ENCODE measurements at regions not wholly inside any gene's neighbourhood (a gene's known extent, or its start where the extent isn't known, plus 50 kb on each side); places are given as distances from the start of the nearest gene placed in this dataset.

- H2AK5ac ChIP-seq (ENCODE audit: low read length, severe bottlenecking), result no peak overlapping the region
- H2AFZ ChIP-seq (ENCODE audit: low read depth, low read length), result no peak overlapping the region
- no peaks in the 10 kb centered on the region for H3K27me3 ChIP-seq (ENCODE audit: control insufficient read depth in 1 of 2, insufficient read depth in 1 of 2, low read length in 2 of 2)
- H3K23ac ChIP-seq (ENCODE audit: low read length in 2 of 2), result no peak overlapping the region
- peaks cover 4% of the 10 kb centered on the region for H3K9me3 ChIP-seq (ENCODE audit: control insufficient read depth, low read length)
- H3K9ac ChIP-seq (ENCODE audit: low read length), result no peak overlapping the region
- H3K79me1 ChIP-seq (replicated peaks; ENCODE audit: low read length, poor library complexity, severe bottlenecking), result no peaks in the 10 kb centered on the region
- no peak overlapping the region for H4K91ac ChIP-seq (ENCODE audit: low read length)
- no peak overlapping the region for H2BK120ac ChIP-seq (ENCODE audit: low read depth, low read length)
- H3K4me1 ChIP-seq (ENCODE audit: control insufficient read depth, insufficient read depth, low read depth, low read length), result no peaks in the 10 kb centered on the region
- no peak overlapping the region for H4K8ac ChIP-seq (ENCODE audit: low read length)
- no peak overlapping the region for H3K4me2 ChIP-seq (ENCODE audit: low read length, poor library complexity, severe bottlenecking)
- H3K4ac ChIP-seq (ENCODE audit: low read depth in 1 of 2, low read length in 2 of 2), result no peak overlapping the region
- no peak overlapping the region for H3K4me3 ChIP-seq (ENCODE audit: insufficient read depth in 1 of 2, low read depth in 1 of 2, low read length in 2 of 2)
- WGBS, result no CpG with 5 or more reads among the region's 3 CpGs
- no peak overlapping the region for H3K18ac ChIP-seq (ENCODE audit: low read depth in 1 of 2, low read length in 2 of 2)
- H2BK12ac ChIP-seq (ENCODE audit: low read length in 2 of 2), result no peak overlapping the region
- H2BK5ac ChIP-seq (ENCODE audit: low read depth, low read length, poor library complexity, severe bottlenecking), result no peak overlapping the region
- H3K14ac ChIP-seq (ENCODE audit: low read length in 2 of 2), result no peak overlapping the region
- H3K27ac ChIP-seq (ENCODE audit: low read length, poor library complexity, severe bottlenecking), result no peak overlapping the region
- no peak overlapping the region for H2BK15ac ChIP-seq (ENCODE audit: low read depth, poor library complexity, severe bottlenecking)
- no peak for DNase-seq
- no peaks in the 10 kb centered on the region for H3K36me3 ChIP-seq (ENCODE audit: control insufficient read depth in 1 of 2, insufficient read depth in 2 of 2, low read depth in 1 of 2, low read length in 2 of 2)
Measured at GRCh38 chr10:52379287-52379686, 65.2 kb downstream of the DKK1 start.

- 92% methylated on average over 1 of the region's 1 CpG for WGBS
Measured at GRCh38 chr10:52383088-52383487, 69.0 kb downstream of the DKK1 start.

GRCh38 chr10:52387744-52388143 is 73.7 kb downstream of the DKK1 start:
- H3K14ac ChIP-seq (ENCODE audit: low read length in 2 of 2), result no peak overlapping the region
- H3K27ac ChIP-seq (ENCODE audit: low read length, poor library complexity, severe bottlenecking), result no peak overlapping the region
- no peak overlapping the region for H2BK12ac ChIP-seq (ENCODE audit: low read length in 2 of 2)
- no peak overlapping the region for H3K4me3 ChIP-seq (ENCODE audit: insufficient read depth in 1 of 2, low read depth in 1 of 2, low read length in 2 of 2)
- no peak overlapping the region for H2BK120ac ChIP-seq (ENCODE audit: low read depth, low read length)
- H3K4me2 ChIP-seq (ENCODE audit: low read length, poor library complexity, severe bottlenecking), result no peak overlapping the region
- H3K9ac ChIP-seq (ENCODE audit: low read length), result no peak overlapping the region
- WGBS, result 76% methylated on average over 2 of the region's 2 CpGs
- no peak overlapping the region for H2BK5ac ChIP-seq (ENCODE audit: low read depth, low read length, poor library complexity, severe bottlenecking)
- H3K18ac ChIP-seq (ENCODE audit: low read depth in 1 of 2, low read length in 2 of 2), result no peak overlapping the region
- no peaks in the 10 kb centered on the region for H3K9me3 ChIP-seq (ENCODE audit: control insufficient read depth, low read length)
- H3K4ac ChIP-seq (ENCODE audit: low read depth in 1 of 2, low read length in 2 of 2), result no peak overlapping the region
- H3K27me3 ChIP-seq (ENCODE audit: control insufficient read depth in 1 of 2, insufficient read depth in 1 of 2, low read length in 2 of 2), result no peaks in the 10 kb centered on the region
- no peaks in the 10 kb centered on the region for H3K4me1 ChIP-seq (ENCODE audit: control insufficient read depth, insufficient read depth, low read depth, low read length)
- no peak overlapping the region for H4K91ac ChIP-seq (ENCODE audit: low read length)
- no peak overlapping the region for H2AFZ ChIP-seq (ENCODE audit: low read depth, low read length)
- no peak overlapping the region for H4K8ac ChIP-seq (ENCODE audit: low read length)
- no peak for DNase-seq
- H2AK5ac ChIP-seq (ENCODE audit: low read length, severe bottlenecking), result no peak overlapping the region
- H3K79me1 ChIP-seq (replicated peaks; ENCODE audit: low read length, poor library complexity, severe bottlenecking), result no peaks in the 10 kb centered on the region
- H3K36me3 ChIP-seq (ENCODE audit: control insufficient read depth in 1 of 2, insufficient read depth in 2 of 2, low read depth in 1 of 2, low read length in 2 of 2), result no peaks in the 10 kb centered on the region
- no peak overlapping the region for H2BK15ac ChIP-seq (ENCODE audit: low read depth, poor library complexity, severe bottlenecking)
- no peak overlapping the region for H3K23ac ChIP-seq (ENCODE audit: low read length in 2 of 2)

More at GRCh38 chr10:52383088-52383487, 69.0 kb downstream of the DKK1 start:
- DNase-seq, result peak; percentile 23
- Histone ChIP-seq H3K14ac (ENCODE audit: low read length in 2 of 2) (no peak overlapping the region), H4K91ac (ENCODE audit: low read length) (no peak overlapping the region), H3K27me3 (ENCODE audit: control insufficient read depth in 1 of 2, insufficient read depth in 1 of 2, low read length in 2 of 2) (no peaks in the 10 kb centered on the region), H3K36me3 (ENCODE audit: control insufficient read depth in 1 of 2, insufficient read depth in 2 of 2, low read depth in 1 of 2, low read length in 2 of 2) (no peaks in the 10 kb centered on the region), H3K4me3 (ENCODE audit: insufficient read depth in 1 of 2, low read depth in 1 of 2, low read length in 2 of 2) (no peak overlapping the region), H2BK120ac (ENCODE audit: low read depth, low read length) (no peak overlapping the region), H3K9me3 (ENCODE audit: control insufficient read depth, low read length) (no peaks in the 10 kb centered on the region), H2BK12ac (ENCODE audit: low read length in 2 of 2) (no peak overlapping the region), H2BK5ac (ENCODE audit: low read depth, low read length, poor library complexity, severe bottlenecking) (no peak overlapping the region), H2AFZ (ENCODE audit: low read depth, low read length) (no peak overlapping the region), H2BK15ac (ENCODE audit: low read depth, poor library complexity, severe bottlenecking) (no peak overlapping the region), H3K23ac (ENCODE audit: low read length in 2 of 2) (no peak overlapping the region), H3K18ac (ENCODE audit: low read depth in 1 of 2, low read length in 2 of 2) (no peak overlapping the region), H3K79me1 (replicated peaks; ENCODE audit: low read length, poor library complexity, severe bottlenecking) (no peaks in the 10 kb centered on the region), H3K4me2 (ENCODE audit: low read length, poor library complexity, severe bottlenecking) (no peak overlapping the region), H3K4ac (ENCODE audit: low read depth in 1 of 2, low read length in 2 of 2) (no peak overlapping the region), H2AK5ac (ENCODE audit: low read length, severe bottlenecking) (no peak overlapping the region), H3K9ac (ENCODE audit: low read length) (no peak overlapping the region), H4K8ac (ENCODE audit: low read length) (no peak overlapping the region), H3K27ac (ENCODE audit: low read length, poor library complexity, severe bottlenecking) (no peak overlapping the region), H3K4me1 (ENCODE audit: control insufficient read depth, insufficient read depth, low read depth, low read length) (no peaks in the 10 kb centered on the region)

GRCh38 chr10:52390388-52390787 is 76.3 kb downstream of the DKK1 start:
- Histone ChIP-seq H3K4ac (ENCODE audit: low read depth in 1 of 2, low read length in 2 of 2) (no peak overlapping the region), H2BK12ac (ENCODE audit: low read length in 2 of 2) (no peak overlapping the region), H3K36me3 (ENCODE audit: control insufficient read depth in 1 of 2, insufficient read depth in 2 of 2, low read depth in 1 of 2, low read length in 2 of 2) (no peaks in the 10 kb centered on the region), H3K79me1 (replicated peaks; ENCODE audit: low read length, poor library complexity, severe bottlenecking) (no peaks in the 10 kb centered on the region), H3K27ac (ENCODE audit: low read length, poor library complexity, severe bottlenecking) (peak overlapping the region; percentile 35), H3K9me3 (ENCODE audit: control insufficient read depth, low read length) (no peaks in the 10 kb centered on the region), H3K4me1 (ENCODE audit: control insufficient read depth, insufficient read depth, low read depth, low read length) (no peaks in the 10 kb centered on the region), H2AK5ac (ENCODE audit: low read length, severe bottlenecking) (no peak overlapping the region), H3K27me3 (ENCODE audit: control insufficient read depth in 1 of 2, insufficient read depth in 1 of 2, low read length in 2 of 2) (no peaks in the 10 kb centered on the region), H3K4me3 (ENCODE audit: insufficient read depth in 1 of 2, low read depth in 1 of 2, low read length in 2 of 2) (no peak overlapping the region), H4K8ac (ENCODE audit: low read length) (no peak overlapping the region), H3K14ac (ENCODE audit: low read length in 2 of 2) (no peak overlapping the region), H3K4me2 (ENCODE audit: low read length, poor library complexity, severe bottlenecking) (no peak overlapping the region), H4K91ac (ENCODE audit: low read length) (no peak overlapping the region), H2BK5ac (ENCODE audit: low read depth, low read length, poor library complexity, severe bottlenecking) (no peak overlapping the region), H2BK120ac (ENCODE audit: low read depth, low read length) (no peak overlapping the region), H3K18ac (ENCODE audit: low read depth in 1 of 2, low read length in 2 of 2) (no peak overlapping the region), H3K9ac (ENCODE audit: low read length) (no peak overlapping the region), H2AFZ (ENCODE audit: low read depth, low read length) (no peak overlapping the region), H3K23ac (ENCODE audit: low read length in 2 of 2) (no peak overlapping the region), H2BK15ac (ENCODE audit: low read depth, poor library complexity, severe bottlenecking) (no peak overlapping the region)
- DNase-seq, result no peak
- 76% methylated on average over 1 of the region's 2 CpGs for WGBS

Data from mesenchymal stem cell (in vitro differentiated cells and primary cell).